HL-60/S4 treated with retinoic acid at 250 ng/mL for 4 days and 3 days (cell line): ENCODE measurements at regions not wholly inside any gene's neighbourhood (a gene's known extent, or its start where the extent isn't known, plus 50 kb on each side); places are given as distances from the start of the nearest gene placed in this dataset.

Source experiments
- in situ Hi-C: fragments of 300-500 bp; cut with MboI; formaldehyde crosslinking; loops from 2 replicates; pipeline ENCODE4 v1.7.0; 2022; ENCODE audit warnings: low sequenced_read_pairs

DNA sequence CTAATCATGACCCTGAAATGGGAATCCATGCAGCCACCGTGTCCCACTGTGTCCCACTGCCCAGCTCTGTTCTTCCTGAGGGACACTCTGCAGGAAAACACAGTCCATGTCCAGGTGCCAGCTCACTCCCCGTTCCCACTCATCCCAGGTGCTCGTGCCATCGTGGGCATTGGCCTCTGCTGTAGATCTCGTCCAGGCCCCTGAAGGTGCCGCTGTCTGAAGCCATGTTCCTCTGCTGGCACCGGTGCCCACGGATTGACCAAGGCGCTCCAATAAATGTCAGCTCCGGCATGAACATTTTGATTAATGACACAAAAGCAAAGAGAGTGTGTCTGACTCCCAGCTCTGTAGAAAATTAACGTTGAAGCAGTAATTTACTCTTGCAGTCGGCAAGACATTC lies 280.1 kb upstream of the SALL3 start:
- in situ Hi-C loops, result no loop called here

DNA sequence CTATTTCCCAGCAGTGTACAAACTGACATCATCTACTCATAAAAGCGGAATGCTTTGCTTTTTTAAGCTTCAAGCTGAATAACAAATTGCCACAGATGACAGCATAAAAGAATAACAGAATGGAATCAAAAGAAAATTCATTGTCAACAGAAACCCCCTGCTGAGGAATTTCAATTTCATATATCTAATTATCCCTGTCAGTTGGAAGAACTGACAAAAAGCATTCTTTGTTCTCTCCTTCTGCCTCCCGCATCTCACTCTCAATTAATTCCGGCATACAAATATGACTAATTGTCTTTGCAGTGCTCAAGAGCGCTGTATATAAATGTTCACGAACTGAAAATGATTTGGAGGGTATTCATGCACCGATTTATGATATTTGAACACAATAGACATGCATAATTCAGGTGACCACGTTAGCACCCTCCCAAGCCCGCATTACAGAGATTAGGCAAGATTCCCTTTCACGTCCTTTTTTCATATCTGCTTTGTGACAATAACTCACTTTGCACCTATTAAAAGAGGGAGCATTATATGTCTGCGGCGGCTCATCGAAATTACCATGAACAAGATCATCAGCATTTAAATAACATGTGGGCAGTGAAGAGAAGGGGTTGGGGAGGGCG lies 277.7 kb upstream of the SALL3 start:
- in situ Hi-C loops, result no loop called here

DNA sequence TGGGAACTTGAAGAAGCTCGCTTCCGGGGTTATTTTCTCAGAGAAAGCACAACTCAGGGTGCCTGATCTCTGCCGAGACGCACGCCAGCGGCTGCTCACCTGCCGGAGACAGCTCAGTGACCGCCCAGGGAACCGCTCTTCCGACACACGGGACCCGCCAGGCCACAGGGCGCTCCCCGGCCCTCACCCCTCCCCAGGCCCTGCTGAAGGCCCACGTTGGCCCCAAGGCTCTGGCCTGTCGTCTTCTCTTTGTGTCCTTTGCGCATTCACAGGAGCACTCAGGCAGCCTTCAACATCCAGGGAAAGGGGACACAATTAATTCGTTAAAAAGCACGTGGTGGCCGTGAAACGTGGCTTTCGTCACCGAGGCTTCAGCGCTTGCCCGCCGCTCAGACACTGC lies 276.3 kb upstream of the SALL3 start:
- in situ Hi-C loops, result no loop called here

DNA sequence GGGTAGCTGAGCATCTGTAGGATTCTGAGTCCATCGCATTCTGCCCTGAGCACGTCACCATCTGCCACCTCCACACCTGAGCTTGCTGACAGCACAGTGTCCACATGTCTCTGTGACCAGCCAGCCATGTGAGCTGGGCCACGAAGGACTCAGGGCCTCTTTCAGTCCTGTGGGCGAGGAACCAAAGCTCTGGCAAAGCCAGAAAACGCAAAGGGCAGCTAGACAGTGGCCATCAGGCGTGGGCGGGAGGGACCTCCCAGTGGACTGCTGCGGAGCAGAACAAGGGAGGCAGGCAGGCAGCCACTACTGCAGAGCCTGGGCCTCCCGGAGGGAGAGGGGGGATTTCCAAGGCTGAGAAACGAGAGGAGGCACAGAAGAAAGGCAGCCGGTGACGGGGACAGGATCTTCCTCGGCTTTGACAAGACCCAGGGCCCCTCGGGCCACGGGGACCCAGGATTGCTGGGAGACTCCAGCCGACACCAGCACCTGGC lies 274.6 kb upstream of the SALL3 start:
- in situ Hi-C loops, result no loop called here

DNA sequence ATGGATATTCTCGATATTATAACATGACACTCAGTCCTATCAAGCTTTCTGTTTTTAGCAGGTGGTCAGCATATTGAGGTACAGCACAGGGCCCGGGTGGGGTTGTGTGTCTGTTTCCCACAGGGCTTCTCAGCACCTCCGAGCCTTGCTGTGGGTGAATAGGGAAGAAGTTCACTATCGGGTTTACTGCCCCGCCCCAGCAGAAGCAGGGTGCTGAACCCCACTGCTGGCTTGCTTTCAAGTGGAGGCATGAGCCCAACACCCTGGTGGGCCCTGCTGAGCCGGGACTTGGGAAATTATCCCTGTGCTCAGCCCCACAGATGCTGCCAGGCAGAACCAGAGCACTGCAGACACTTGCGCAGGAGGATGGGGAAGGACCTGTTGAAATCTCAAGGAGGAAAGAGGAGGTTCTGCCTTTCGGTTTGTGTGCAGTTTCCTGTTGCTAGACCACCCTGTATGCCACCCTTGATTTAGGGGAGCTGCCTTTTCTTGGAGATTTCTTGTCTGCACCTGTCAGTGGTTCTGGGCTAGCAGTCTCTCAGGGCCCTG lies 270.3 kb upstream of the SALL3 start:
- in situ Hi-C loops, result no loop called here

DNA sequence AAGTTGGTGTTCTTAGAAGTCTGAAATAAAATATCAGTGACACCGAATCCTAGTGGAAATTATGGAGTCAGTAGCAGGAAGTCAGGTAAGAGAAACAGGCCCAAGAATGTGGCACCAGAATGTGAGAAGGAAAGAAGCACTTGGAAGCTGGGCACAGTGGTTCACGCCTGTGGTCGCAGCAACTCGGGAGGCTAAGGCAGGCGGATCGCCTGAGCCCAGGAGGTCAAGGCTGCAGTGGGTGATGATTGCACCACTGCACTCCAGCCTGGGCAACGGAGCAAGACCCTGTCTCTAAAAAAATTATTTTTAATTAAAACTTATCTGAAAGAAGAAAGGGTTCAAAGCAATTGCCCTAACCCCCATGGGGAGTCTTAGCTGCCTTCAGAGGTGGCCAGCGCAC lies 268.3 kb upstream of the SALL3 start:
- in situ Hi-C loops, result no loop called here

DNA sequence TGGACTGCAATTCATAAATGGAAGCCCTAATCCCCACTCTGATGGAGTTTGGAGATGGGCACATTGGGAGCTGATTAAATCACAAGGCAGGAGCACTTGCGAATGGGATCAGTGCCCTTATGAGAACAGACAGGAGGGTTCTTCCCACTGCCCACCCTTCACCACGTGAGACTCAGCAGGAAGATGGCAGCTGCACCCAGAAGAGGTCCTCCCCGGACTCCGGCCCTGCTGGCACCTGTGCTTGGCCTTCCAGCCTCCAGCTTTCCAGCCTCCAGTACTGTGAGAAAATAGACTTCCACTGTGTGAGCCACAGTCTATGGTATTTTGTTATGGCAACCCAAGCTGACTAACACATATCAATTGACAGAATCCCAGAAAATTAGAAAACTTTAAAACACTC lies 267.6 kb upstream of the SALL3 start:
- in situ Hi-C loops, result no loop called here

DNA sequence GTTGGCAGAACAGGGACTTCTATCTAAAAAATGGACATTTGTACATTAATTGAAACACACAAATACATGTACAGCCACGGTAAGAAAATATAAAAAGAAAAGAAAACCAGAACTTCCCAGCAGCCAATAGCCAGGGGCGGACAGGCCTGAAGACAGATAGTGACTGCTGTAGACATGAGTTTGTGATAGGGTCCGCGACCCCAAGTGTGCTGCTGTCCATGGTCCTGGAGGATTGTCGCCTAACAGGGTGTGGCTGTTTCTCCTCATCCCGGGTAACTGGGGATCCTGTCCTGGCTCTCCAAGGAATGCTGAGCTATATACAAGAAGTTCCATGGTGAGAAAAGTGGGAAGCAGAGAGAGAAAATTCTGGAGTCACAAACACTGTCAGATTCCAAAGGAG lies 266.5 kb upstream of the SALL3 start:
- in situ Hi-C loops, result no loop called here

DNA sequence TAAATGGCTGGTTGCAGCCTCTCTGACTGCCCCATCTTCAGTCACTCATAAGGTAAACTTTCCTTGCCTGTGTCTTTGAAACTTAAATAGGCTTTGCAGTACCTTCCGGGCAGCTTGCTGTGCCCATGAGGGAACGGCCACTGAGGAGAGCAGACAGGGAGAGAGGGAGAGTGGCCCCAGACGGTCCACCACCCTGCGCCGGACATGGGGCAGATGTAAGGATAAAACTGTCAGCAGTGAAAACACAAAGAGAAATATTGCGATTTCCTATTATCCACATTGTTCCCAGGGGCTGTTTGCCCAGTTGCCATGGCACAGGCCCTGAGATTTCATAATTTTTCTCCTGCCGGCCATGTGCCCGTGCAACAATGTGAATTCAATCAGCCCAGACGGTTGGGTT lies 265.9 kb upstream of the SALL3 start:
- in situ Hi-C loops, result no loop called here

DNA sequence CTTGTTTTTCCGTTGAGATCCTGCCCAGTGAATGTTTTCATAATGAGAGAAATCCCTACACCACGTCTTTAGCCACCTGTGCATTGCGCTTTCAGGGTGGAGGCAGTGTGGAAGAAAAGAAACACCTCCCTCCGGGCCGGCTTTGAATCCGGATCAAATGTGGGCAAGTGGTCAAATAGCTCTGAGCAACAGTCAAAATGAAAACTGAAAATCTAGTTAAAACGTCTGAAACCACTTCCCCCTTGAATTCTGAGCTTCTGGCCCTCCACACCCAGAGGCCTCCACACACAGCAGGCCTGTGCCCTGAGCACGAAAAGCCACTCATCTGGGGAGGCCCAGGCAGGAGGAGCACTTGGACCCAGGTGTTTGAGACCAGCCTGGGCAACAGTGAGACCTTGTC lies 263.6 kb upstream of the SALL3 start:
- in situ Hi-C loops, result no loop called here

DNA sequence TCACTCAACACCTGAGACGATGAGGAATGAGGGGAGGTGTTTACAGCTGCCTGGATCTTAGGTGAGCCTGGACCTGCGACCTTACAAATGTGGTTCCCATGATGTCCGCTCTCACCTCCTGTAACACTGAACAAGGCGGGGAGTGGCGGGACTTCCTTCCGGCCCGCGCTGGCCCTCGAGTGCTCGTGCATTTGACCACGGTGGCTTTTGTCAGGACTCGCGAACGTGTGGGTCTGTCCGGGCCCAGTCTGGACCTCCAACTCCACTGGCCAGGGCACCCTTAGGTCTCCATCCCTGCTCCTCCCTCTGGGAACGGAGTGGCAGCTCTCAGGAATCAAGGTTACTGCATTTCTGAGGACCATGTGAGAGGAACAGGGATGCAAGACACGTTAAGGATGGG lies 263.0 kb upstream of the SALL3 start:
- in situ Hi-C loops, result no loop called here

DNA sequence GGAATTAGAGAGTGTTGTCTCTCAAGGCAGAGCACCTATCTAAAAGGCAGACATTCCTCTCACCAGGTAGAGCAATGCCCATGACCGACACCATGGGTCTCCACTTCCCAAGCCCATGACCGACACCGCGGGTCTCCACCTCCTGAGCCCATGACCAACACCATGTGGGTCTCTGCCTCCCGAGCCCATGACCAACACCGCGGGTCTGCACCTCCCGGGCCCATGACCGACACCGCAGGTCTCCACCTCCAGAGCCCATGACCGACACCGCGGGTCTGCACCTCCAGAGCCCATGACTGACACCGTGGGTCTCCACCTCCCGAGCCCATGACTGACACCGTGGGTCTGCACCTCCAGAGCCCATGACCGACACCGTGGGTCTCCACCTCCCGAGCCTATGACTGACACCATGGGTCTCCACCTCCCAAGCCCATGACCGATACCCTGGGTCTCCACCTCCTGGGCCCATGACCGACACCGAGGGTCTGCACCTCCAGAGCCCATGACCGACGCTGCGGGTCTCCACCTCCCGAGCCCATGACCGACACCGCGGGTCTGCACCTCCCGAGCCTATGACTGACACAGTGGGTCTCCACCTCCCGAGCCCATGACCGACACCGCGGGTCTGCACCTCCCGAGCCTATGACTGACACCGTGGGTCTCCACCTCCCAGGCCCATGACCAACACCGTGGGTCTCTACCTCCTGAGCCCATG lies 262.4 kb upstream of the SALL3 start:
- in situ Hi-C loops, result no loop called here

DNA sequence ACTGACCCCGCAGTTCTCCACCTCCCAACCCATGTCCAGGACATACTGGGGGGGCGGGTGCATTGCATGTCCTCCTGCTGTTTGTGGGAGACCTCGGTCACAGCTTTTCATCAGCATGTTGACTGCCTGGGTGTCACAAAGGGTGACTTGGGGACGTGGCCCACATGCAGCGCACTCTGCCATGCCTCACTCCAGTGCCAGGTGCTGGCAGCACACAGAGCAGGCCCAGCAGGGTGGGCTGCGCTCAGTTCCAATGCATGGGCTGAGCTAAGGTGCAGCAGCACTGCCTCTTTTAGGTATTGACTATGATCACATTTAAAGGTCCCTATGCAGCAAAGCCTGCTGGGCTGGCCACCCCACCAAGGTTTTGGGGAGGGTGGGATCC lies 261.9 kb upstream of the SALL3 start:
- in situ Hi-C loops, result no loop called here

DNA sequence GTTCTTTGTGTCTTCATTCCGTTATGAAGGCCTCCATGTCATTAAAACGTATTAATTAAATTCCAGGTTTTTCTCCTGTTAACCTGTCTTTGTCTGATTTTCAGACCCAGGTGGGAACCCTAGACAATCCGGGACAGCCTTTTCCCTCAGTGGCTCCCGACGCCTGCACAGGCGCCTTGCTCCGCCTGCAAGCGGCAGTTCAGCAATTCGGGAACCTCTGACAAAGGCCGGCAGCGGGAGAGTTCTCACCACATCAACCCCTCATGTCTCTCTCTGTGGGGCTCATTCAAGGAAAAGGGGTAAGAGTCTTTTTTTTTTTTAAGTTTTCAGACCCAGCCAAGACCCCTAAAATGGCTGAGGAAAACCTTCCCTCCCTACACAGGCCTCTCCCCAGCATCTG lies 259.8 kb upstream of the SALL3 start:
- in situ Hi-C loops, result no loop called here

DNA sequence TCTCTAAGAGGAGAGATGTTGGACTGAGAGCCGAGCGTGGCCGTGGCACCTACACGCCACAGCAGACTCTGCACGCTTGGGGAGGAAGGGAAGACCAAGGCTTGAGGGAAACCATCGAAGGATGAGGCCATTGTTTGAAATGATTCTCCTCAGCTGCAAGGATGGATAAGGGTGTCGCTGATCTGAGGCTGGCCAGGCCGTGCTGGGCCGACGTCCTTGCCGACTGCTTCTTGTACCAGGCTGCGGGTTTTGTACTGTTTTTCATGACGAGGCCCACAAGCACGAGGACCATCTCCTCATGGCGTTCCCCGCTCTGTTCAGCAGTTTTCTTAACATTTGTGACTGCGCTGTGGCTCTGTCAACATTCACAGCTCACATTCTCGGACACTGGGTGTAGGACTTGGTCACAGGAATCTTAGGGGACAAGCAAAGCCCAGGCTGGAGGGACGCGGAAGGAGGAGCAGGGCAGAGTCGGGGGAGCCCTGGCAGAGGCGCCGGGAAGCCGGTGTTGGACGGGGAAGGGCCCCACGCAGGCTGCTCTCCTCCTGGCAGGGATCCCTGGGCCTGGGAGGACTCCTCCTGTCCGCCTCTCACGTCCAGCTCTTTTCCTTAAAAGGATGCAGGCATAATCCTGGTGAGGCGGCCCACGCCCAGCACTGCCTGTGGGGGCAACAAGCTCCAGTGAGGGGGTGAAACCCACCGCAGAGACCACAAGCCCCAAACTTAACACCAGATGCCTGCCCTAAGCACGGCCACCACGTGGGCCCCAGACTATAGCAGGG lies 259.0 kb upstream of the SALL3 start:
- in situ Hi-C loops, result no loop called here

DNA sequence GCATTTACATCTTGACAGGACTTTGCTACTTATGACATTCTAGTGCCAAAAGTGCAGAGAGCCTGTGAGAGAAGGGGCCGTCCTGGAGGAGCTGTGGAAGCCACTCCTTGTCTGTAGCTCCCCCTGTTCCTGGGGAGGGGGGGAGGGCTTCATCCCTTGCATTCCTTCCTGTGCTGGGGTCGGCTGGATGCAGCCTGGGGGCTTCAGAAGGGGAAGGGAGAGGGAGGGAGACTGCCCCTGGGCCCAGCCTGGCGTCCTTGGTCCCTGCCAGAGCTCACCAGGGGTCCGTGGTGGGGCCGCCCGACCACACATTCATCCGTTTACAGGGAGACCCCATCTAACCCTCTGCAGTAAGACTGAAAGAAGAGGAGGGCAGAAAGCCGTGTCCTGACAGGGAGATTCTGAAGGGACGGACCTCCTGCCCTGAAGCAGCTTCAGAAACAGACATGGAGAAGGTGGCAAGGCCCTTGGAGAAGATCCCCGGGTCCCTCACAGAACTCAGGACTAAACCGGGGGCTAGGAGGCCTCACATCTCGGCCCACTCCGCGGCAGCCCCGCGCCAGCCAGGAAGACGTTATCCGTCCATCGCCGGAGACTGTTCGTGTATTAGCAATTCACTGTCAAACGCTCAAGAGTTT lies 258.3 kb upstream of the SALL3 start:
- in situ Hi-C loops, result no loop called here

DNA sequence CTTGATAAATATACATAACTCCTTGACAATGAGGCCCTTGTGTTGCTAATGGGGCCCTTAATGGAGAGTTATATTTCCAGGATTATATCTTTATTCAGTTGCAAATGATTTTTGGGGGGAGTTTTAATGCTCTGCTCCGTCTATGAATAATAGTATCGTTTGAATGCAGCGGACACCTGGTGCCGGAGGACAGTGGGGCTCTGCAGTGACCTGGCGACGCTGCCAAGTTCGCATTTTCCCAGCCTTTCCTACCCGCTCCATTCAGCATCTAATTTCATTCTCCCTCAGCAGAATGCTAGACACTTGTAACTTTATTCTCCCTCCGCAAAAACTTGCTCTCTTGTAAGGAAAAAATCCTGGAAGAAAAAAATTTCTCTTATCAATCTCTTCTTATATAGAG lies 257.6 kb upstream of the SALL3 start:
- in situ Hi-C loops, result no loop called here

DNA sequence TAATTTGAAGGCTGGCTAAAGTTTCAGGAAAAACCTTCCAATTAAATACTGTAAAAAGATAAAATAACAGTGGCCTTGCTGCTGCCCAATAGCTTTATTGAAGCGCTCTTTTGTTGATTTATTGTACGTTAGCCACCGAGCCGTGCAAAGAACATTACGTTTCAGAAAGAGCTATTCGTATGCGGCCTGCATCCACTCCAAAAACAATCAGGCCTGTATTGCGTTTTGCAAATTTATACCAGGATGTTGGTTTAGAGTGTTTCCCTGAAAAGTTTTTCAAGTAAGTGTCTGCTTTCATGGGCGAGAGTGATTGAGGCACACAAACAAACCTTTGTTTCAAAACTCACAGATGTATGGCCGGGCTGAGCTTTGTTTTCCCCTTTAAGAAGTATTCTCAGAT lies 257.2 kb upstream of the SALL3 start:
- in situ Hi-C loops, result no loop called here

DNA sequence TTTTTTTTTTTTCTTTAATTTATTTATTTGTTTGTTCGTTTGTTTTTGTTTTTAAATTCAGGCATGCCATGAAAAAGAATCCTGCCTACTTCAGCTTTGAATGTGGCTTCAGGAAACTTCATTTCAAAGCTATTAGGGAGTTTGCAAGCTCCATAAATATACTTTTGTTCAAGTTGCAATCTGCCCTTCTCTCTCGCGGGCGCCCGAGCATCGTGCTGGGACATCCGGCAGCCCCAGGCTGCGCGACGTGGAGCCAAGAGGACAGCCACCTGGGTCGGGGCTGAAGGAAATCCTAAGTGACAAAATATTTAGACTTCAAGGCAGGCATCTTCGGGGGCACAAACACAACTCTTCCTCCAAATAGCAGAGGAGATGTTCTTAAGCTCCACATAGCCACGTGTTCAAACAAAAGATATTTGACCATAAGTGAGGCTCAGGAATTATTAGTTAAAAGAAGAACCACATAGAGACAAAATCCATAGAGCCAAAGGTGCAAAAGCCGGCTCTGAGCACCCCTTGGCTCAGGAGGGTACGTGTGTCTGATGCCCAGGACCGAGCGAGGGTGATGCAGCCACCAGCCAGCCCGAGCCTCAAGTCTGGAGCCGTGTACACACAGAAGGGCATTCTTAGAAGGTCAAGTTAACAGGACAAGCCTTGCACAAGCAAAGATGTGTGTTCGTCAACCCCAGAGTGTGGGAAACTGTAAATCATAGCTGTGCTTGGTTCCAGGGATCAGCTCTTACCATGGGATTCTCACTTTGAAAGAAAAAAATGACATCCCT lies 256.5 kb upstream of the SALL3 start:
- in situ Hi-C loops, result no loop called here

DNA sequence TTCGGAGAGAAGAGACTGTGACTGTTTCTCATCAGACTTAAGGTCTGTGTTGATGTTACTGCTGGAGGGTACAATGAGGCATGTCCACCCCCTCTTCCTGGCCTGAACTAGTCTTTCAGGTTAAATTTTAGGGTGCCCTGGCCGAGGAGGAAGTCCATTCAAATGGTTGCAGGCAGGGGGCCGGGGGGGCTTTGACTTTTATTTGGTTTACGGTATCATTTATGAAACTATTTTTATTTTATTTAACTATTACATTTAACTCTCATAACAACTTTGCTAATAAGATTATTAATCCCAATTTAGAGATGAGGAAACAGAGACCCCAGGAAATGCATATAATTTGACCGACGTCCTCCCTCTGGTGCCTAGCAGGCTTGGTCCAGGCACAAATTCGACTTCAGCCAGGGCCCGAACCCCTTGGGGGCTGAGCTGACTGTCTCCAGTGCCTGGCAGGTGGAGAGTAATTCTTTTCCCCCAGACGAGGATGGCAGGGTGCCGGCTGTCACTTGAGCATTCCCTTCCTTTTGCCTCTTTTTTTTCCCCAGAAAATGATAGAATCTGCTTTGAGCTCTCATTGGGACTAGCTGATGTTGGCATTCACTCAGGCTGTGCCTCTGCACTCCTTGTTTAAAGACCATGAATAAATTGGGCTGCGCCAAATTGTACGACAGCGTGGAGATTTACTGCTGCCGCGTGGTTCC lies 255.3 kb upstream of the SALL3 start:
- in situ Hi-C loops, result no loop called here
